Activated naive CD4-positive, alpha-beta T cell treated with Interleukin-2 at 50 U/mL for 16 hours (primary cell): ENCODE measurements at regions not wholly inside any gene's neighbourhood (a gene's known extent, or its start where the extent isn't known, plus 50 kb on each side); places are given as distances from the start of the nearest gene placed in this dataset.
"Not testable (repeated sequence)": the region's sequence is repeated elsewhere in the genome, so short reads cannot be mapped to it uniquely, and the experiment has no call there.

Source experiments
- DNase-seq: peaks from one replicate; pipeline ENCODE4 v3.0.0-alpha.2; 2020

DNA sequence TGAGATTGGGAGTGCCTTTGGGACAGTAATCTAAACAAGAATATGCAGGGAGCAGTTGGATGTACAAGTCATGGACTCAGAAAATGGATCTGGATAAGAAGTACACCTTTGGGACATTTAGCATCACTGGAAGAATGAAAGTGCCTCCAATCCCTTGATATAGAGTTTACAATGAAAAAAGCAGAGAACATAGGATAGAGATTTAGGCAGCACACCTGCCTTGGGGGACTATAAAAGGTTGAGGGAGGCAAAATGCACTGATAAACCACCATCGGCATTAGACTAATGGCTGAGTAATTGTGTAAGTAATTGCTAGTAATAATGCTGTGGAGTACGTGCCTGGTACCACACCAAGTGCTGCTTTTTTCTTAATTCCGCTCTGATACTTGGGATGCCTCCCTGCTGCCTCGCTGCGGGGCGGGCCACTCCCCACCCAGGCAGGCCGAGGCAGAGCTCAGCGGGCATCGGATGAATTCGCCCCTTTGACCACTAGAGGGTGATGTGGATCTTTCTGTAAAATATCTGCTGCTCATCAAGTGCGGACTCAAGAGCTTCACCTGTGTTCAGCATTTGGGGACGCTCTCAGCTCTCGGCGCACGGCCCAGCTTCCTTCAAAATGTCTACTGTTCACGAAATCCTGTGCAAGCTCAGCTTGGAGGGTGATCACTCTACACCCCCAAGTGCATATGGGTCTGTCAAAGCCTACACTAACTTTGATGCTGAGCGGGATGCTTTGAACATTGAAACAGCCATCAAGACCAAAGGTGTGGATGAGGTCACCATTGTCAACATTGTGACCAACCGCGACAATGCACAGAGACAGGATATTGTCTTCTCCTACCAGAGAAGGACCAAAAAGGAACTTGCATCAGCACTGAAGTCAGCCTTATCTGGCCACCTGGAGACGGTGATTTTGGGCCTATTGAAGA lies 99.9 kb downstream of the ANKRD18B start:
- DNase-seq, result peak; percentile 71

DNA sequence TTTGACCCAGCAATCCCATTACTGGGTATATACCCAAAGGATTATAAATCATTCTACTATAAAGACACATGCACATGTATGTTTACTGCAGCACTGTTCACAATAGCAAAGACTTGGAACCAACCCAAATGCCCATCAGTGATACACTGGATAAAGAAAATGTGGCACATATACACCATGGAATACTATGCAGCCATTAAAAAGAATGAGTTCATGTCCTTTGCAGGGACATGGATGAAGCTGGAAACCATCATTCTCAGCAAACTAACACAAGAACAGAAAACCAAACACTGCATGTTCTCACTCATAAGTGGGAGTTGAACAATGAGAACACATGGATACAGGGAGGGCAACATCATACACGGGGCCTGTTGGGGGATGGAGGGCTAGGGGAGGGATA lies 104.3 kb downstream of the ANKRD18B start:
- DNase-seq, result not testable (repeated sequence)

- DNase-seq, result peak; percentile 26
Observed at GRCh38 chr9:33628865-33629410, 104.9 kb downstream of the ANKRD18B start.

- no peak for DNase-seq
Observed at GRCh38 chr9:33633636-33634035, 109.6 kb downstream of the ANKRD18B start.

DNA sequence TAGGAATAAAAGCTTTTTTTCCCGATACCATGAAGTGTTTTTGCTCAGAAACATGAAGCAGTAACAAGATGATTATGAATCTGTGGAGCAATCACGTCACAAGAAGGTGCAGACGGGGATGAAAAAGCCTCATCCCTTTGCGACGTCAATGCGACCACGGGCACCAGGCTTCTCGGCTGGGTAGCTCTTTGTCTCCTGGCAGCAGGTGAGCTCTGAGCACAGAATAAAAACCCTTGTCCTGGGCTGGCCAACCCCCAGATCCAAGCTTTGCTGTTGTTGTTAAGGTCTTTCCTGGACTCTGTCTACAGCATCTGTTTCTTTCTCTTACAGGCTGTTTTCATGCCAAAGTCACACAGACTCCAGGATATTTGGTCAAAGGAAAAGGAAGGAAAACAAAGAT lies 113.8 kb downstream of the ANKRD18B start:
- no peak for DNase-seq

DNA sequence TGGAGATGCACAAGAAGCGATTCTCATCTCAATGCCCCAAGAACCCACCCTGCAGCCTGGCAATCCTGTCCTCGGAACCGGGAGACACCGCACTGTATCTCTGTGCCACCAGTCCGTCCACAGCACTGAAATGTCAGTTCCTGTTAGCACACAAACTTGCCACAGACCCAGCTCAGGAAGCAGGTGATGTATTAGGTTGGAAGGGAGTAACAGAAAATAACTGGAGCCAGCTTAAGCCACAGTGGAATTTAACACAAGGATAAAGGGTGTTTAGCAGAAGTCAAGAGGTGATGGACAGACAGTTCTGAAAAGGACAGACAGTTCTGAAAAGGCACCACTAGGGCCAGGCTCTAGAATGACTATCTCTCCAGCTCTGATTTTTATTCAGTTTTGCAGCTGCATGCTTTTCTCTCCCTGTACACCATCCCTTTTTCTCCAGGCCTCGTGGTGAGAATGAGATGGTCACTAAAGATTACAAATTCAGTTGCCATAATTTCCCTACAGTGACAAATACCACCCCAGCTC lies 114.4 kb downstream of the ANKRD18B start:
- no peak for DNase-seq

- no peak for DNase-seq
Observed at GRCh38 chr9:33645706-33646105, 121.7 kb downstream of the ANKRD18B start.

DNA sequence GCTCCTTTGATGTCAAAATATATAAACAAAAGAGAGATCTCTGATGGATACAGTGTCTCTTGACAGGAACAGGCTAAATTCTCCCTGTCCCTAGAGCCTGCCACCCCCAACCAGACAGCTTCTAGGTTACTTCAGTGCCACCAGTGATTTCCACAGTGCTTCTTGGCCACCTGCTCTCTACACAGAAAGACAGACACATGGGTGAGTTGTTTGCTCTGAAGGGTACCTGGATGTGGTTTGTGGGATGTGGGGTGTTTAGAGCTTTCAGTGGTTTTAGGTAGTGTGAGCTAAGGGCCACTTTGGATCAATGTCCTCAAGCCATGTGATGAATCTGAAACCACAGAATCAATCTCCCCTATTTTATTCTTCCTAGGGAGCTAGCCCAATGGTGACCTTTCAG lies 125.4 kb downstream of the ANKRD18B start:
- DNase-seq, result no peak

- no peak for DNase-seq
Observed at GRCh38 chr9:33651125-33651524, 127.1 kb downstream of the ANKRD18B start.

GRCh38 chr9:33659921-33660320 lies 135.4 kb upstream of the PRSS3 start:
- no peak for DNase-seq

GRCh38 chr9:33660772-33661171 lies 134.6 kb upstream of the PRSS3 start:
- DNase-seq, result no peak

- no peak for DNase-seq
Observed at GRCh38 chr9:33661176-33661575, 134.2 kb upstream of the PRSS3 start.

DNA sequence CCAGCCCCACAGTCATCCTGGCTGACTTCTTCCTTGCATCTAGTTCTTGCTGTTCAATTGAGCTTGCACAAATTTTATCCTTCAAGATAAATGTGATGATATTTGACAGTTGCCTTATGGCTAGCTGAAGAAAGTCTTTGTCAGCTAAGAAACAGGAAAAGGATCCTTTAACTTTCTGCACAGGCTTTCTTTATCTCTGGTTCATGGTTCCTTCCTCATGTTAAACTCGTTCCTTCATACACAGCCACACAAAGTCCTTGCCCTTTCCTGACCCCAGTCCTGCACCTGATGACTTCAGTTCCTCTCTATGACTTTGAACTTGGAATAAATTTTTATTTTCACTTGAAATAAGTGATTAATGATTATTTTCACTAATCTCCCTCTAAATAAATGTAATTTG lies 132.5 kb upstream of the PRSS3 start:
- no peak for DNase-seq

DNA sequence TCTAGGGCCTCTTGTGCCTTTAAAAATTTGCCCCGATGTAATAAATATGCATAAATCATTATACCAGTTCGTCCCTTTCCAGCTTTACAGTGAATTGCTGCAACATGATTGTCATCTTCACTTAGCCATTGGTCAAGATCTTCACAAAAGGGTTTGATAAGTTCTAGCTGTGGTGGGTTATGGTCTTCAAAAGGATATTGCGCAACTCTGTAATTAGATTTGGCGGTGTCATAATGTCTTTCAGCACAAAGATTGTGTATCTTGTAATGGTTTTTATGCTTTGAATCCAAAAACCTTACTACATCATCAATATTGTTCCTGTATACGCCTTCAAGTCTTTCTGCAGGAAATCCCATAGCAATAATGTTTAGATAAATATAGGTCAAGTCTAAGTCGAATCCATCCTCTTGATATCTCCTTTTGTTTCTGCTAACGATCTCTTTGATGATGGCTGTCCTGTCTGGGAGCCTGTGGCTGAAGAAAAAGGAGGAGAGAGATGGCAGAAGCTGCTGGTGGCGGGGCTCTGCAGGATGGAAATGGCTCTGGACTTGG lies 119.1 kb upstream of the PRSS3 start:
- DNase-seq, result not testable (repeated sequence)

DNA sequence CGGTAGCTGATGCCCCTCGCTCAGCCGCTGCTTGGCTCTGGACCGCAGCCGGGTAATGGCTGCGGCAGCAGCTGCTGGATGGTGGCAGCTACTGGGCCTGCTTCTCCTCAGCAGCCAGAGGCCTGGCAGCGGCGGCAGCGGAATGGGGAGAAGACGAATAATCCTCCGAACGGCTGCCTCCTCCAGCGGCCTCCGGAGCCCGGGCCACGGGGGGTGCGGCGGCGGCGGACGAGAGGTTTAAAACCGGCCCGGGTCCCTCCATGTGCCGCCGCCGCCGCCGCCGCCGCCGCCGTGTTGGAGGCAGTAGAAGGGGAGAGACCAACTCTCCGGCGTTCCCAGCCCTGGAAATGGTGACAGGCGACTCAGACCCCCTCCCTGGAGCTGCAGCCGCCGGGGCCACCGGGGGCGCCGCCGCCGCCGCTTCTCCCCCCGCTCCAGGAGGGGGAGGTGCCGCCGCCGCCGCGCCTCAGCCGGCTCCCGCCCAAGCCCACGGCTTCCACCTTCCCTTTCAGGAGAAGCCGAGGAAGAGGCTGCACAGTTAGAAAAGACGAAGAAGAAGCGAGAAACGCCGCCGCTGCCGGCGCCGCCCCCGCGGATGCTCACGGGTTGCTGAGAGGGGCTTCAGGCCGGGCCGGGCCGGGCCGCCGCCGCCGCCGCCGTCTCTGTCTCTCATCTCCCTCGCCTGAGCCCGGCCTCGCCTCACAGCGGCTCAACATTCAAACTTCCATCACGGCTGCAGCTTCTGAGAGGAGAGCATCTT lies 118.4 kb upstream of the PRSS3 start:
- DNase-seq, result peak; percentile 8

- DNase-seq, result no peak
Observed at GRCh38 chr9:33677506-33677809, 117.9 kb upstream of the PRSS3 start.

DNA sequence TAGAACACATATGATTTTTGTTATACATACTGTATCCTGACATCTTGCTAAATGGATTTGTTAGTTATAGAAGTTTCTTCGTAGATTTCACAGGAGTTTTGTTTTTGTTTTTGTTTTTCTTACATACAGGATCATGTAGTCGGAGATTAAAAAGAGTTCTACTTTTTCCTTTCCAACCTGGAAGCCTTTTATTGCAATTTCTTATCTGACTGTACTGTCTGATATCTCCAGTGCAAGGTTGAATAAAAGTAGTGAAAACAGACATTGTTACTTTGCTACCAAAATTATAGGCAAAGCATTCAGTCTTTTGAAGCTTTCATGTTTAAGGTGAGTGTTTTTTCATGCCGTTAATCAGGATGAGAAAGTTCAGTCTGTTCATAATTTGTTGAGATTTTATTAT lies 117.4 kb upstream of the PRSS3 start:
- DNase-seq, result no peak

GRCh38 chr9:33682551-33682950 lies 112.8 kb upstream of the PRSS3 start:
- DNase-seq, result no peak

- DNase-seq, result no peak
Observed at GRCh38 chr9:33684831-33685230, 110.5 kb upstream of the PRSS3 start.

DNA sequence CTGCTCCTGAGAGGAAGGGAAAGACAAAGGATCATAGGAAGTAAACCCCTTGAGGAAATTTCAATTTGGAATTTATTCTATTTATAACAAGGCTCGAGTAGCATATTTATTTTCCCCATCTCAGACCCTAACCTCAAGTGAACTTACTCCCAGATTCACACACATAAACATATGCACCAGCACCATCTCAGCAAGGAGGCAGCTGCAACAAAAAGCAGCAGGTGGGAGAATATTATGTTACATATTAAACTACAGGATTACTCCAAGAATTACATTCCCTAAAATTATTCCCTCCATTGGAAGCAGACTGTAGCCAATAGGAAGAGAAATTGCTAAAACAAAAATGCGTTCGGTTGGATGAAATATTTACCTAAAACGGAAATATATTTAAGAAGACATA lies 108.4 kb upstream of the PRSS3 start:
- DNase-seq, result no peak

GRCh38 chr9:33687779-33688178 lies 107.6 kb upstream of the PRSS3 start:
- DNase-seq, result no peak

DNA sequence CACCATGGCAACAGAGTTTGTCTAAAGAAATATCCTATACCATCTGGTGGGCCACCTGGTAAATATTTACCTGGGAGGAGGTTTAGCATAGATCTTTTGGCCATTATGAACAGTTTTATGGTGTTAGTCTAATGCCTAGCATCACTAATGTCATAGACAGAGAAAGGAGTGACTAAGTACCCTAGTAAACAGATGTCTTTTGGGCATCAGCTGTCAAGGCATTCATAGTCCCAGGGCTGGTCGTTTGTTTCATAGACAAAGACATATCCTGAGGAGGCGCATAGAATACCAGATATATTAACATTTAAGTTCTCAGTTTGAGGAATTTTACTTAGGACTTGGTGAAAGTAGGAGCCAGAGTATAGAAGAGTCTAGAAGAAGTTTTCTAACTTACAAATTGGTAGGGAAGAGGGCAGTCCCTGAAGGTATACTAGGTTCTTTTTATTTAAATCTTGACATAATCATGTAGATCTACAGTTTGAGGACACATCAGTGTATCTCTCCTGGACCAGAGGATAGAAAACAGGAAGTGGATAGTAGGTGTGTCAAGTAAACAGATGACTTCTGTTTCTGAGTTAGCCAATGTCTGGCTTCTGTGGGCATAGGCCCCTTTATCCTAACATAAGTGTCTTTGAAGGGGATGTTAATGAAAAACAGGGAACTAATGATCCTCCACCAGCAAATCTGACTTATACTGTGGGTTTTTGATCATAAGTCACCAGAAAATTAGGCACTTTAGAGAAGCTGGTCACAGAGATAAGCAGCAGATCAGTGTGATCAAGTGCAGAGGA lies 105.0 kb upstream of the PRSS3 start:
- DNase-seq, result no peak

- DNase-seq, result no peak
Observed at GRCh38 chr9:33695299-33695698, 100.1 kb upstream of the PRSS3 start.
